Vagina (tissue), 2 donors: ENCODE measurements at regions not wholly inside any gene's neighbourhood (a gene's known extent, or its start where the extent isn't known, plus 50 kb on each side); places are given as distances from the start of the nearest gene placed in this dataset.

Experiments
- CTCF ChIP-seq, 3 experiments: fragments of 450-650 bp in 2 of 3; fragments of 200-600 bp in 1 of 3; sonication (generic) in 1 of 3; IDR thresholded peaks; one replicate each; pipeline ENCODE4 v1.5.1; 2017 to 2019; ENCODE audit warnings: antibody characterized with exemption in 3 of 3, mild to moderate bottlenecking in 2 of 3, moderate library complexity in 2 of 3
- POLR2AphosphoS5 ChIP-seq, 2 donors: sonication (generic); formaldehyde crosslinking; IDR thresholded peaks; one replicate each; pipeline ENCODE4 v1.9.0; 2017; ENCODE audit warnings: antibody characterized with exemption in 2 of 2, mild to moderate bottlenecking in 2 of 2, low read depth in 1 of 2; ENCODE audit not compliant: insufficient read depth in 1 of 2

- no peak for TF ChIP-seq CTCF (IDR thresholded peaks at IDR 0.05)
- TF ChIP-seq POLR2AphosphoS5 (IDR thresholded peaks at IDR 0.05; ENCODE audit: insufficient read depth in 1 of 2, low read depth in 1 of 2) = no peak
These were observed 205.8 kb upstream of the EEA1 start for GRCh38 chr12:93134893-93135285.
